Cardiac muscle cell (in vitro differentiated cells and primary cell): ENCODE measurements at regions not wholly inside any gene's neighbourhood (a gene's known extent, or its start where the extent isn't known, plus 50 kb on each side); places are given as distances from the start of the nearest gene placed in this dataset.

Experiments
- DNase-seq, 2 donors: peaks; one replicate each; pipeline versions ENCODE4 v3.0.0 to v3.0.0-alpha.2; 2010 to 2017; ENCODE audit warnings: low read depth in 1 of 2, low spot score in 1 of 2
- H3K27ac ChIP-seq: fragments of 200-600 bp; sonication (generic); 2 replicates; pipeline ENCODE4 v1.5.1; 2016
- H3K27me3 ChIP-seq: fragments of 200-600 bp; sonication (generic); 2 replicates; pipeline ENCODE4 v1.6.0; 2016; ENCODE audit warnings: control low read depth
- H3K36me3 ChIP-seq: fragments of 200-600 bp; sonication (generic); 2 replicates; pipeline ENCODE4 v1.5.1; 2016; ENCODE audit warnings: control low read depth
- H3K4me1 ChIP-seq: fragments of 200-600 bp; sonication (generic); 2 replicates; pipeline ENCODE4 v1.8.1; 2017; ENCODE audit warnings: low read depth, mild to moderate bottlenecking, mixed run types
- H3K4me3 ChIP-seq: fragments of 200-600 bp; sonication (generic); 2 replicates; pipeline ENCODE4 v1.5.1; 2016; ENCODE audit warnings: mild to moderate bottlenecking
- H3K9me3 ChIP-seq: fragments of 200-600 bp; sonication (generic); 2 replicates; pipeline ENCODE4 v1.5.1; 2017; ENCODE audit warnings: low read depth, mild to moderate bottlenecking, control low read depth
- TF ChIP-seq, protein P1 (sequence below): IDR thresholded peaks from 2 replicates; pipeline ENCODE4 v1.5.1; 2012; ENCODE audit warnings: low read depth, mild to moderate bottlenecking, low read length

GRCh38 chr13:29706923-29707322 lies 111.4 kb upstream of the SLC7A1 start:
- H3K4me1 ChIP-seq = peaks cover 13% of the 10 kb centered on the region
- no peak overlapping the region for H3K27ac ChIP-seq
- TF ChIP-seq, protein P1, sequence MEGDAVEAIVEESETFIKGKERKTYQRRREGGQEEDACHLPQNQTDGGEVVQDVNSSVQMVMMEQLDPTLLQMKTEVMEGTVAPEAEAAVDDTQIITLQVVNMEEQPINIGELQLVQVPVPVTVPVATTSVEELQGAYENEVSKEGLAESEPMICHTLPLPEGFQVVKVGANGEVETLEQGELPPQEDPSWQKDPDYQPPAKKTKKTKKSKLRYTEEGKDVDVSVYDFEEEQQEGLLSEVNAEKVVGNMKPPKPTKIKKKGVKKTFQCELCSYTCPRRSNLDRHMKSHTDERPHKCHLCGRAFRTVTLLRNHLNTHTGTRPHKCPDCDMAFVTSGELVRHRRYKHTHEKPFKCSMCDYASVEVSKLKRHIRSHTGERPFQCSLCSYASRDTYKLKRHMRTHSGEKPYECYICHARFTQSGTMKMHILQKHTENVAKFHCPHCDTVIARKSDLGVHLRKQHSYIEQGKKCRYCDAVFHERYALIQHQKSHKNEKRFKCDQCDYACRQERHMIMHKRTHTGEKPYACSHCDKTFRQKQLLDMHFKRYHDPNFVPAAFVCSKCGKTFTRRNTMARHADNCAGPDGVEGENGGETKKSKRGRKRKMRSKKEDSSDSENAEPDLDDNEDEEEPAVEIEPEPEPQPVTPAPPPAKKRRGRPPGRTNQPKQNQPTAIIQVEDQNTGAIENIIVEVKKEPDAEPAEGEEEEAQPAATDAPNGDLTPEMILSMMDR = no peak
- H3K9me3 ChIP-seq = peaks cover 7% of the 10 kb centered on the region
- H3K27me3 ChIP-seq = no peaks in the 10 kb centered on the region
- peak in 1 of 2 donors; percentile 4 for DNase-seq
- no peak overlapping the region for H3K4me3 ChIP-seq
- no peaks in the 10 kb centered on the region for H3K36me3 ChIP-seq

DNA sequence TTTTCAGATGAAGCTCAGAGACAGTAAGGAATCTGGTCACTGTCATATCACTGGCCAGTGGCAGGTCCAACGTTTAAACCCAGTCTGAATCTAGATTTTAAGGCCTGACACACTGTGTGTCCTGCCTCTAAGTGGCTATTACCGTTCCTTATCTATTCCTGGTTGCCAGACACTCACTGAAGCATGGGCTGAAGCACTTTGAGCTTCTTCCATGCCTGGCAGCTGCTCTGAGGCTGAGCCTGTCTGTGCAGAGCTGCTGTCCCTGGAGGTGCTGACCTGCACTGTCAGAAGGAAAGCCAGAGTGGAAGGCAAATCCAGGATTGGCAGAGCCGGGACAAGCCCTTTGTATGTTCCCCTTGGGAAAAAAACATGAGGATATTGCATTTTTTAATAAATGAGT lies 109.2 kb upstream of the SLC7A1 start:
- Histone ChIP-seq H3K27me3 (no peaks in the 10 kb centered on the region), H3K4me3 (no peak overlapping the region), H3K4me1 (peaks cover 13% of the 10 kb centered on the region), H3K9me3 (peaks cover 7% of the 10 kb centered on the region), H3K27ac (peak overlapping the region; percentile 30), H3K36me3 (no peaks in the 10 kb centered on the region)
- peak; percentile 10 to 55 for DNase-seq
- TF ChIP-seq, protein P1 = no peak

DNA sequence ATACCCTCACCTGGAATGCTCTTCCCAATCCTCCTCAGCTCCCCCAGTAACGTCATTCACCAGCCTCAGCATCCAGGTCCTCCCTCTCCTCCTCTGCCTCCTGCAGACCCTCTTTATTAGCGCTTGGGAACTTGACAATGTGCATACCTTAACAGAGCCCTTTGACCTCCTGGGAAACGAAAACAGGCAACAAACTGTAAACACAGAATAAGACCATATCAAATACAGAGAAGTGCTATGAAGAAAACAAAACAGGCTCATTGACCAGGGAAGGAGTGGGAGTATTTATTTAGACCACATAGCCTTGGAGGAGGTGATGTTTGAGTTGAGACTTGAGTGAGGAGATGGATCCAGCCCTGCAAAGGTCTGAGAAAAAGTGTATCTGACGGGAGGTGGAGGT lies 107.9 kb upstream of the SLC7A1 start:
- H3K36me3 ChIP-seq = no peaks in the 10 kb centered on the region
- no peak for DNase-seq
- H3K4me1 ChIP-seq = peaks cover 13% of the 10 kb centered on the region
- no peak overlapping the region for H3K27ac ChIP-seq
- H3K9me3 ChIP-seq = peaks cover 7% of the 10 kb centered on the region
- TF ChIP-seq, protein P1 = no peak
- no peak overlapping the region for H3K4me3 ChIP-seq
- H3K27me3 ChIP-seq = no peaks in the 10 kb centered on the region

DNA sequence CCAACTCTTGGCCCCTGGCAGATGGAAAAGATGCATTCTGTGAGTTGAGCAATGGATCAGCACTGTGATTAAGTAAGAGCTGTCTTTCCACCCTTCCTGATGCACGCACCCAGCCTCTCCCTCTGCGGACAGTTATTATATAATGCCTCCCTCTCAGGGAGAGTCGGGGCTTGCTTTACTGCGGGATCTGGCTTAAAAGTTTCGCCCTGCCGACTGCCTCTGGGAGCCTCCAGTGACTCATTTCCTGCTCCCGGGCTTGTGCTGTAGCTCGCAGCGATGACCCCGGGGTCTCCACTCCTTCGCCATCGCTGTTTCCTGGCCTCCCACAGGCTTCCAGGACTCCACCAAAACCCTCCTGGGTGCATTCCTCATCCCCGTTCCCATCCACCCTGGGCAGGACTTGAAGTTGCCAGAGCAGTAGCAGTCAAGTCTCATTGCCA lies 107.4 kb upstream of the SLC7A1 start:
- peak in 1 of 2 donors; percentile 93 for DNase-seq
- no peak overlapping the region for H3K4me3 ChIP-seq
- TF ChIP-seq, protein P1 = no peak
- H3K9me3 ChIP-seq = peaks cover 7% of the 10 kb centered on the region
- H3K27ac ChIP-seq = no peak overlapping the region
- no peaks in the 10 kb centered on the region for H3K27me3 ChIP-seq
- no peaks in the 10 kb centered on the region for H3K36me3 ChIP-seq
- peaks cover 13% of the 10 kb centered on the region for H3K4me1 ChIP-seq

- Histone ChIP-seq H3K27me3 (no peaks in the 10 kb centered on the region), H3K27ac (no peak overlapping the region), H3K4me1 (no peaks in the 10 kb centered on the region), H3K36me3 (no peaks in the 10 kb centered on the region), H3K9me3 (no peaks in the 10 kb centered on the region), H3K4me3 (no peak overlapping the region)
- TF ChIP-seq, protein P1 = no peak
- DNase-seq = no peak
These were observed 102.6 kb upstream of the SLC7A1 start for GRCh38 chr13:29698106-29698505.

GRCh38 chr13:29696606-29697005 lies 101.1 kb upstream of the SLC7A1 start:
- TF ChIP-seq, protein P1 = no peak
- no peak for DNase-seq
- Histone ChIP-seq H3K9me3 (no peaks in the 10 kb centered on the region), H3K27ac (no peak overlapping the region), H3K36me3 (no peaks in the 10 kb centered on the region), H3K4me3 (no peak overlapping the region), H3K4me1 (no peaks in the 10 kb centered on the region), H3K27me3 (no peaks in the 10 kb centered on the region)
